Stimulated activated naive CD4-positive, alpha-beta T cell treated with Interleukin-2 at 50 U/mL for 16 hours (primary cell): ENCODE measurements at regions not wholly inside any gene's neighbourhood (a gene's known extent, or its start where the extent isn't known, plus 50 kb on each side); places are given as distances from the start of the nearest gene placed in this dataset.

Experiments used
- DNase-seq: peaks from one replicate; lab custom pipeline; 2025; lab: John Stamatoyannopoulos, UW

DNA sequence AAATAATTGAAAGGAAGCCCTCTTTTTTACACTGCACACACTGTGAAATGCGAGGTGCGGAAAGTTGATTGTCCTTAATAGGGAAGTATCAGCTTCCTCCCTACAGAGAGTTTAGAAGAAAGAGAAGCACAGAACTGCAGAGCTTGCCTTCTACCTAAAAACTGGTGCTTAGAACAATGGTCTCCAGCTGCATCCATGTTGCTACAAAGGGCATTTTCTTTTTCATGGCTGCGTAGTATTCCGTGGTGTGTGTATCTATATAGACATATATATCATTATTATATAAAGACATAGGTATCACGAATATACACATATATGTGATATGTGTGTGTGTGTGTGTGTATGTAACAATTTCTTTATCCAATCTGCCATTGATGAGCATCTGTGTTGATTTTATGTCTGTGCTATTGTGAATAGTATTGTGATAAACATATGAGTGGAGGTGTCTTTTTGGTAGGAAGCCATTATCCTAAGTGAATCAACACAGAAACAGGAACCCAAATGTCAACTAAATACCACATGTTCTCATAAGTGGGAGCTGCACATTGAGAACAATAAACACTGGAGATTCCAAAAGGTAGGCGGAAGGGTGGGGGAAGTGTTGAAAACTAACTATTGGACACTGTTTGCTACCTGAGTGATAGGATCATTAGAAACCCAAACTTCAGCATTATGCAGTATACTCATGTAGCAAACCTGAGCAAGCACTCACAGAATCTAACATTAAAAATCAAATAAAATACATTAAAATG is 290.0 kb upstream of the RUNX1 start:
- no peak for DNase-seq

DNA sequence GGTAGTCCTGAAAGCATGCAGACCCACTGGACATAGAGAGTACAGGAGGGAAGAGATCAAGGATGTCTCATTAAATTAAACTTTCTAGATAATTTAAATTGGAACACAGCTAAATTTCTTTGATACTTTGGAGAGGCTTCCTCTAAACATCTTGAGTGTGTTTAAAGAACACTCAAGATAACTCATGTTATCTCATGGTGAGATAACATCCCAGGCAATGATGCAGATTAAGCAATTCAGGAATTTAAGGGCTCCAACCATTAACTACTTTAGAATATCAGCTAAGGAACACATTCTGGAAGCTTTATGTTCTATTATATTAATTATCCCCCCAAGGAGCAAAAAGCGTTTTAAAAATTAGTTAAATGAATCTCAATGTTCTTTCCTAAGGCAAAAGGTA is 289.2 kb upstream of the RUNX1 start:
- no peak for DNase-seq

DNA sequence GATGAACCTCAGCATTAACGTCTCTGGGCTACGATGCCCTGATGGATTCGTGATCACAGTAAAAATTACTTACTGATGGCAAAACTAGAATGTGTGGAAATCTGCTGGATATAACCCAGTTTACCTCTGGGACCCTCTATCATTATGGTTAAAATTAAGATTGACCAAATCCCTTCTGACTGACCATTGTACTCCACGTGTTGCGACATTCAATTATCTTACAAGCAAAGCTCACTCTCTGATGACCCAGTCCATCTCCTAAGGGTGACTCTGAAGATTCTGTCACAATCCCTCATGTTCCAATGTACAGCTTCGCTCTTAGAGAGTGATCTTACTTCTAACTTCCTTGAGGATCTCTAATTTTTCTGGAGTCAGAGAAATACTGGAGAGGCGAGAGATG is 288.5 kb upstream of the RUNX1 start:
- no peak for DNase-seq

DNA sequence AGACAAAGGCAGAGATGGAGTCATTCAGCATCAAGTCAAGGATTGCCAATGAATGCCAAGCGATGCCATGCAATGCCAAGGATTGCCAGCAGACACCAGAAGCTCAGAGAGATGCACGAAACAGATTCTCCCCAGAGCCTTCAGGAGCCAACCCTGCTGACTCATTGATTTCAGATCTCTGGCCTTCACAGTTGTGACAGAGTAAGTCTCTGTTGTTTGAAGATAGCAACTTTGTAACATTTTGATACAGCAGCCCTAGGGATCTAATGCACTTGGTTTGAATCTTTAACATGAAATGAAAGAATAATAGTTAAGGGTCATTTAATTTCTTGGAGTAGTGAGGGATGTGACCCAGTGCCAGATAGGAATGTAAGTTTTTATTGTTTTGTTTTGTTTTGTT is 287.4 kb upstream of the RUNX1 start:
- DNase-seq, result no peak

DNA sequence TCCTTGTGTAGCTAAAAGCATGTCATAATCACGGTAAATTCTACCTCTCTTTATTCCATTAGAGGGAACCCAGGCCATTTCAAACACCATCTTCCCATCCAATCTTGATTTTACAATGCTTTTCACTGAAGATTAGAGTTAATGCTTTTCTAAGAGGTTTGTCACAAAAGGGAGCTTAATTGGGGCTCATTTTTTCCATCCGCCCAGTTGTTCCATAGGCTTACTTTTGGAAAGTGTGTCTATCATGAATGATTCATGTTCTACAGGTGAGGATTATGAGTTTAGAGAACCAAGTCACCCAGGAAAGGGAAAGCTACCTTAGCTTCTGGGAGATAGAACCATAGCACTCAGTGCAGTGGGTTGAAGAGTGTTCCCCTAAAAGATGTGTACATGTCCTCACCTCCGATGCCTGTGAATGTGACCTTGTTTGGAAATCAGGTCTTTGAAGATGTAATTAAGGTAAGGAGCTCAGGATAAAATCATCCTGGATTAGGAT is 286.9 kb upstream of the RUNX1 start:
- no peak for DNase-seq

DNA sequence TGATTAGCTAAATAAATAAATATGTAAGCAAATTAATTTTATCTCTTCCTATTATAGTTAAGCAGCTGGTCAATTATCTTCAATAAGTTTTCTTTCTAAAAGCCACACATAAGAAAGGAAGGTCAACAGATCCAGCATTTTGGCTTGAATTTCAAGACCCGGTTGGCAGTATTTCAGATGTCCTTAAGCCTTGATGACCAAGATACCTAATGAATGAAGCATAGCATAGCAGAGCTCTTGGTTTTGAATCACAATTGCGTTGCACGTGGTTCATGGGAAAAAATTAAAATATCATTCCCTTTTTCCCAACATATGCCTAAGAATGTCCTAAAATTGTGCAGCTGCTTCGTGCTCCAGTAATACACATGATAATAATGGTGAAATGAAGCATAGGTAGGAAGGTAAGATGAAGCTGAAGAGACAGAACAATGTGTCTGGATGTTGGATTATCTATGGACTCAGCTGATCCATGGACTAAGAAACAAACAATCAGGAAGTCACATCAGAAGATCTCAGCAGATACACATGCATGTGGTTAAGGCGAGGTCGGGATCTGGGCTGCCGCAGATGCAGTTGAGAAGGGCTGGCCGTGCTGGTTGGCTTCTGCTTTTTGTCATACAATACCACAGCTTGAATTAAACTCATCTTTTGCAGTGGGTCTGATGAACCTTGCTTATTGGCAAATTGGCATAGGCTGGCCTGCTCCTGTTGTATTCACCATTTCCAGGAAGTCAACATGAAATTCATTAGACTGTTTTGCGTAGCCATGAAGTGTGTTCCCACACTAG is 284.9 kb upstream of the RUNX1 start:
- DNase-seq, result no peak

DNA sequence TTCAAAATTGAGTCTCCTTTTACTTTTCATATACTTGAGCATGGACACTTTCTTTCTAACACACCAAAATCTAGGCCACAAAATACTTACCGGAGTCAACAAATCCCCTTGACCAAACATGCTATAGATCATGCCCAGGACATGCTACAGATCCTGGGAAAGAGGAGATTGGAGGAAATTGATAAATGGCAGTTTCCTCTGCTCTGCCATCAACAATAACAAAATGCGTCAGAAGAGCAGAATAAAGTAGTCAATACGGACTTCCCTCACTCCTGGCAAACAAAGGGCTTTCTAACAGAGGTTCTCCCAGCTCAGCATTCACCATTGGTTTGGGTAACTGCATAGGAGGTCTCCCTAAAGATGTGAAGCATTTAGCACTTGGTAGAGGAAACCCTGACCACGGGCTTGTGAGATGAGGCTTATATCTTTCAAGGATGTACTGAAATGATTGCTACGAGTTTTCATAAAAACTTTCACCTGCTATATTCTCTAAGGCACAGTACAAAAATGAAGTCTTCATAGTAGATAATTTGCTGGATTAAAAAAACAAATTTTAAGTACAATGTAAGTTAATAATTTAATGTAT is 283.8 kb upstream of the RUNX1 start:
- DNase-seq, result no peak

DNA sequence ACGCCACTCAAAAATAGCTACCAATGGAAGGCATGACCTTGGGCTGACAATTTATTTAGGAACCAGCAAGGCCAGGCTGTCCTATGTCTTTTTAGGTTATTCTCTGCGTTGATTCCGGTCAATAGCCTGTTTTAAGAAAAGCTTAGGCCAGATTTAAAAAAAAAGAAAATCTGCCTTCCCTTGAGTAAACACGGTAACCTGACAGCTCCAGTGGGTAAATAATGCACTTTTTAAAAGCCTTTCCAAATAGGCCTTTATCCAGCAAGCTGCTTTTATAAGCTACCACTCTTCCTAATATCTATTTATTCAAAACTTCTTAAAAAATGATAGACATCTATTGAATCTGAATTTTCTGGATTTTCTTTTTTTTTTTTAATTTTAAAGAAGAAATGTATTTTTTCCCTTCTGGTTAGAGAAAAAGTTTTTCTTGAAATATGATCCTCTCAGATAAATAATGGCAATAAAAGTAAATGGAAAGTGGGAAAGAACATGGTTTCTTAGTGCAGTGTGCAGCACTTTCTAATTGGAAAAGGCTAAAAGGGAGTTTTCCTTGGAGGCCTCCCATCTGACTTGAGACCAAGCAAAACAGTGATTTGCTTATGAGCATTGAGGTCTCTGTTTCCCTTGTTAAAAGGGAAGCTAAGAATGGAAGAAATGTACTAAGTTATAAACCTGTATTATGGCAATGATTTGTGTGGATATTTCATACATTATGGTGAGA is 281.0 kb upstream of the RUNX1 start:
- no peak for DNase-seq

DNA sequence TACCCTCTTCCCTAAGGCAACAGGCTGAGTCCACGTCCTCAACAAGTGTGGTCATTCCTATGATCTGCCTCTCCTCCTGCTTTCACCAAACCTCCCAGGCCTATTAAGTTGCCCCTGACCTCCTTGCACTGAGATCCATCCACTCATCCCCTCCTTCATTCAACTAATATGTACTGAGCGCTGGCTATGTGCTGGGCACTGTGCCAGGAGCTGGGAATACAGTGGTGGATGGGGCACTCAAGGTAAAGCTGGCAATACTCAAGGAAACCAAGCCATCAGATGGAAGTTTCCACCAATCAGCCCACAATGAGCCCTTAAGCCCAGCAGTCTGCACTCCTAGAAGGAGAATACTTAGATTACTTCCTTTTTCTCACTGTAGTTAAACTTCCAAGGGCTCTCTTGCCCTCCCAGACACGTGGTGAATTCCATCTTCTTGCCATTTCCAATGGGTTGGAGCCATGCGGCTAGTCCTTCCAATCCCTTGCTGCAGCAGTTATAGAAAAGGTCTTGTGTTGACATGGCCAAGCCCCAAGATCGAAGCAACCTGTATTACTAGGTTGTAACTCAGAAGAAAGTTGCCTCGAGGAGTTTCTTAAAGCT is 279.9 kb upstream of the RUNX1 start:
- no peak for DNase-seq

DNA sequence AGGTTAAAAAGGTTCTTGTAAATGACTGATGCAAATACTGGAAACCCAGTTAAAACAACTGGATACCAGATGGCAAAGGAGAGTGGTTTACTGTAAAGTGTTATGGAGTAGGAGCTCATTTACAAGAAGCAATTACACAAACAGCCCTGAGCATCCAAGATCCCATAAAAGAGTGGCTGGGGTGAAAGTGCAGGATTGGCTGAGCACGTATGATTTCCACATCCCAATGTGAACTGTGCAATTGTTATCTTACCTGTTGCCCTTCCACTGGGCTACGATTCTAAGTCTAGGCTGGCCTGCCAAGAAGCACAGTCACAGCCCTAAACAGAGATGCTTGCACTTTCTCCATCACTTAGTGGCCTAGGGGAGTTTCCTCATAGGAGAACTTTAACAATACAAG is 277.6 kb upstream of the RUNX1 start:
- DNase-seq, result no peak

DNA sequence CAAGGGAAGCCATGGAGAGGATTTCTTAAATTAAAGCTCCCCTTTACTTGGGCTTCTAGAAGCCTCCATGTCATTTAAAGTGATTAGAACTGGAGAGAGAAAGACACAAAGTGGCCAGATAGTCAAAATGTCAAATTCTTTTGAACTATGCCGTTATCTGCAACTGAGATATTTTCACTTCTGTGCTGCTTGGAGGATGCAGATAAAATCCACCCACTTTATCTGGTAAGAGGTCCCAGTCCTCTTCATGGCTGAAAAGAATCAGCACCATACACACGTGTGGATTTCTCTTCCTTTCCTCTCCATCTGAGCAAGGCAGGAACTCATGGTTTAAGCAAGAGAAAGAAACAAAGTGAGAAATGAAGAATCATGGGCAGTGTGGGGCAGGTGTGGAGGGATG is 276.9 kb upstream of the RUNX1 start:
- DNase-seq, result no peak

DNA sequence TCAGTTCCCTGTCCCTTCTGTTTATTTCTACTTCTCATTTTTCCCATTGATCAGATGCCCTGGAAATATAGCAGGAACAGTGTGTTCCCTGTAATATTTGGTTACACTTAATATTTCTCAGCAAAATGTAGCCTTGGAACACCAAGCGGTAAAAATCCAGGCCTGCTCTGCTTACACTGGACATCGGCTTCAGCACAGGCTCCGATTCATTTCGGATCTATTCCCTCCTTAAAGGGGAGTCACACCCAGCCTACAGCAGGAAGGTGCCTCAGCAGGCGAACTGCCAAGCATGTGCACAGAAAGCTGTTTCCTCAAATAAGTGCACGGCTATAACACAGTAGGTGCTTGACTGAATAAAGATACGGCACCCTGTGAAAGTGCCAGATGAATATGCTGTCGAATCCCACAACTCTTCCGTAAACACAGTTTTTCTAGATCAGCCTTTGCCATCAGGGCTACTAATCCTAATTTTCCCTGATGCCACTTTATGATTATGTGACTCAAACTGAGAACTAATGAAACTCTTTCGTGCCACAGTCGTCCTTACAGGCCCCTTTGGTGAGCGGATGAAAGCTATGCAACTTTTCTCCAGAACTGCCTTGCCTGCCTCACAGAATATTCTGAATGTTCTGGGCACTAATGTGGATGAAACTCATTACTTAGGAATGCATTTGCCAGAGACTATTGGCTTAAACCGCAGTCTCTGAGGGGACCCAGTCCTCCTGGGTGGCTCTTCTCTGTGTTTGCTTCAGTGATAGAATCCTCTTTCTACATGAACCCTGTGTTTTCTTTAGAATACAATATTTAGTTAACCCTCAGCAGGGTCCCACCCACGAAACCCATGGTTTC is 275.5 kb upstream of the RUNX1 start:
- DNase-seq, result no peak

DNA sequence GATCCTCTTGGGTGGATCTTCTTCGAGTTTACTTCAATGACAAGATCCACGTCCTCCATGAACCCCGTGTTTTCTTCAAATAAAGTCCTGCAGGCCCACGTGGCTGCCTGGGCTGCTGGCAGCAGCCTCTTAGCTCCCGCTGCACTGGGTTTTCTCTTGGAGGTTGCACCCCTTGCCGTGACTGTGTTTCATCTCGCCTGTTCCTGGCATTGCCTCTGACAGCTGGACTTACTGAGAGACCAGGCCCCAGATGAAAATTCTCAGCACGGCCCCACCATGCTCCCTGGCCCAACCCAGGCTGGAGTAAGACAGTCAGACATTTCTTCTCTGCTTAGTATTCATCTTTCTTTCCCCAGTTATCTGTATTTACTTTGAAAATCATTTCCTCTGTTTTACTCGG is 274.8 kb upstream of the RUNX1 start:
- no peak for DNase-seq

DNA sequence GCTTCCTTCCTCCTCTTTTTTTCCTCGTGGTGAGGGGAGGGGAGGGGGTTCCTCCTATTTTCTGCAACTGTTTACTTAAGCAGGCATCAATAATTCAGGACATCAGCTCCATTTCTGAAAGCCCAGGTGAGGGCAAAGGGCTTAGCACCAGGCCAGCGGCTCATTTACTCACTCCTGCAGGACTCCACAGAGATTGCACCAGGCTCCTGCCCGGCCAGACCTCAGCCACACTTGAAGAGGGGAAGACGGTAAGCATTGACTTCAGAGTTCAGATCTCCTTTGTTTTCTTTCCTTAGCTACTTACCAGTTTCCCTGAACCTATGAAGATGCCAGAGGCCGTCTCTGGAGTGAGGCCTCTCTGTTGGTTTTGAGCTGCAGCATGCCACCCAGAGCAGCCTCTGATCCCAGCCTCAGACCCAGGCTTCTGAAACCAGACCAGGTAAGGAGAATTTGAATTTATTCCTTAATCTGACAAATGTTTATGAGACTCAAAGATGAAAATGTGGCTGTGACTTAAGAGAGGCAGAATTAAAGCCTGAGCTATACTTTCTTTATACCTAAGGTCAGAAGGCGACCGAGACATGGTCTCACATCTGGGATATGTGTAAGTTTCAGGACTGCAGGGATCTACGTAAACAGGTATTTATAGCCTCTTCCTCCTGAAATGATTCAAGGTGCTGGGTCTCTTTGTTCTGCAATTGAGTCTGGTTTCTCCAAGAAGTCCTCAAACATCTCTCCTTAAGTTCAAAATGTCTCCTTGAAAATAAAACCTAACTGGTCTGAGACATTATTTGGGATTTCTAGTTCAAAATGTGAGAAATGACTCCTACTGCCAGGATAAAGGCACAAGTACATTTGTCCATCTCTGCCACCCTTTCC is 272.5 kb upstream of the RUNX1 start:
- no peak for DNase-seq

DNA sequence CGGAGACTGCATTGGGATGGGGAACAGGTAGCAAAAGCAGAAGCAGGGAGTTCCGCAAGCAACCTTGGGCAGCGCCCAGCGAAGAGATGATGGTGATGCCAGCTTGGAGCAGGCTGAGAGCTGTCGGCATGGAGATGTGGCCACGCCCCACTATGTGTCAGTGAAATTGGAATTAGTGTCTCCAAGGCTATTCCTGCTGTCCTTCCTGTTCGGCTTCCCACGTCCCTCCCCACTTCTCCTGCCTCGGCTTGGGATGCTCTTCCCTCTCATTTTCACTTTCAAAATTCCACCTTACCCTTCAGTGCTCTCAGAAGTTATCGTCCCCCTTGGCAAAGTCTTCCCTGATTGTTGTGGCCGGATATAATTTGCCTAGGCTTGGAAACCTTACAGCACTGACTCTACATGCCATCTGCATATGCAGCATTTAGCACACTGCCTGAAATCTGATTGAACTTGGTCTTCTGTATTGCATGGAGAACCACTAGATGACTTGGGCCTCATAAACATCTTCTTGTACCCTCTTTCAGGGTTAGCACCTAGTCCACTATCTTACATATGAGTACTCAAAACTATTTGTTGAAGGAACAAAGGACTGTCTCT is 270.7 kb upstream of the RUNX1 start:
- no peak for DNase-seq

DNA sequence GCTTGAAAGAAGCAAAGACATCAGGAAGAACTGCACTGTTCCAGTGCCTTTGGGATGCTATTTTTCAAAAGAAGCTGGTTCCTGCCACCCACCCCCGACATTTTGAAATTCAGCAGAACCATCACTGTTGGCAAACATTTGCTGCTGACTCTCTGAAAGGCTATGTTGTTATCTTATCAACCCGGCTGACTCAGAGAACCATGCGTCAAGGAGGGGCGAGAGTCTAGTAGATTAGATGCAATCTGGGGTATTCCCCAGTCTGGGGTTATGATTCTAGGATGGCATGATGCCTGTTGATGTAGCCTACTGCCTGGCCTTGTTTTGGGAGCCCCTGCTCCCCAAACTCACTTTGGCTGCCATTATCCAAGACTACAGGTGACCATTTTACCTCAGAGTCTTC is 267.8 kb upstream of the RUNX1 start:
- DNase-seq, result no peak

DNA sequence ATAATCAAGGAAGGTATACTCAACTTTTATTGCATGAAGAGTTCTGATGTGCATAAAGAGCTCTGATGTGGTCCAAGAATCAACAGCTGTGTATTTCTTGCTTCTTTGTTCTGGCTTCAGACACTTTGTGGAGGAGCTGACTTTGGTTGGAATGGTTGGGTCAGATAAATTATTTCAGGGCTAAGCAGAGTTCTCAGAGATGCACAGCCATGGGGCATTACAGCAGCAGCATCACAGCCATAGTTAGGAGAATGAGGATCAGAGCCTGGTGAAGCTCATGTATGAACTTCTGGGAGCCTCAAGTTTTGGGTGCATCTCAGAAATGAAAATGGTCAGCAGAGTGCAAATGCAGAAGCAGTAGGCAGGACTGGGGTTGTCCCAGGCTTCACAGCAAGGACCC is 267.4 kb upstream of the RUNX1 start:
- no peak for DNase-seq

DNA sequence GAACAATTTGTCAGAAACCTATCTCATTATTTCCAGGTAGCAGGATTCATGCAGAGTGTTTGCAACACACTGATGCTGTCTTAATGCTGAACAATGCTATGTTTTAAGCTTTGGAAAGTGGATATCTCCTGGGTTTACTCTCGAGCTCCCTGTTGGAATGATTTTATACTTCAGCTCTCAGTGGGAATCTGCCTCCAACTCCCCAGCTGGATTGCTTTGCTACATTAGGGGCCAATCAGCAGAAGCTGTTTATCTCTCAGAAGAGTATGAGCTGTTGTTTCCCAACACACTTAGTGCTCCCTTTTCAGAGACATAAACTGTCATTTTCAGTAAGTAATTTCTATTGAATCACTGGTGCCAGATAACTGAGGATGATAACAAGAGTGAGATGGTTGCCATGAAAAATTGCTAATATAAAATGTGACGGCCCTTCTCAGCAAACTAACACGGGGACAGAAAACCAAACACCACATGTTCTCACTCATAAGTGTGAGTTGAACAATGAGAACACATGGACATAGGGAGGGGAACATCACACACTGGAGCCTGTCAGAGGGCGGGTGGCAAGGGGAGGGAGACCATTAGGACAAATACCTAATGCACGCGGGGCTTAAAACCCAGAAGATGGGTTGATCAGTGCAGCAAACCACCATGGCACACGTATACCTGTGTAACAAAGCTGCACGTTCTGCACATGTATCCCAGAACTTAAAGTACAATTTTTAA is 265.9 kb upstream of the RUNX1 start:
- no peak for DNase-seq

DNA sequence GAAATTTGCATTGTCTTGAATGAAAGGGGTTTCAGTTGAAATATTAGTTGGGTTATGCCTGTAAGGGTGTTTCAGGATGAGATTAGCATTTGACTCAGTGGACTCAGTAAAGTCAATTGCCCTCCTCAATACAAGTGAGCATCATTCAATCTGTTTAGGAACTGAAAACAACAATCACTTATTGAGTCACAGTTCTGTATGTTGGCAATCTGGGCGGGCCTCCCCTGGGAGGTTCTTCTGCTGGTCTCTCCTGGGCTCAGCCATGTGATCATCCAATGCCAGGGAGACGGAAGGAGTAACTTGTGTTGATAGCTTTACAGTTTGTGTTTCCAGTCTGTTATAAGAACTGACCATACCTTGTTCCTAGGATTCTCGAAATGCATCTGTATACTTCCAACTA is 262.9 kb upstream of the RUNX1 start:
- no peak for DNase-seq
